WERI-Rb-1 (cell line): ENCODE measurements at regions not wholly inside any gene's neighbourhood (a gene's known extent, or its start where the extent isn't known, plus 50 kb on each side); places are given as distances from the start of the nearest gene placed in this dataset.
"Not testable (repeated sequence)": the region's sequence is repeated elsewhere in the genome, so short reads cannot be mapped to it uniquely, and the experiment has no call there.

ENCODE experiments used
- DNase-seq: peaks from one replicate; pipeline ENCODE4 v3.0.0-alpha.2; 2020
- H3K27ac ChIP-seq: fragments of 250-450 bp; sonication (Bioruptor Pico); 2 replicates; pipeline ENCODE4 v1.5.1; 2020; ENCODE audit warnings: mild to moderate bottlenecking, moderate library complexity
- H3K27me3 ChIP-seq: fragments of 250-450 bp; sonication (Bioruptor Pico); 2 replicates; pipeline ENCODE4 v1.5.1; 2021; ENCODE audit warnings: mild to moderate bottlenecking, low read depth, moderate library complexity; ENCODE audit not compliant: insufficient read depth, severe bottlenecking
- H3K36me3 ChIP-seq: fragments of 250-450 bp; sonication (Bioruptor Pico); 2 replicates; pipeline ENCODE4 v1.5.1; 2020; ENCODE audit warnings: mild to moderate bottlenecking, moderate library complexity
- H3K4me3 ChIP-seq: 2 replicates; pipeline ENCODE4 v1.5.1; 2011; ENCODE audit warnings: low read depth, mild to moderate bottlenecking, control low read depth, low read length
- H3K9me3 ChIP-seq: fragments of 250-450 bp; sonication (Bioruptor Pico); 2 replicates; pipeline ENCODE4 v1.5.1; 2021; ENCODE audit warnings: mild to moderate bottlenecking, moderate library complexity; ENCODE audit not compliant: severe bottlenecking
- CTCF ChIP-seq: IDR thresholded peaks from 2 replicates; pipeline ENCODE4 v1.5.1; 2011; ENCODE audit warnings: low read depth, mild to moderate bottlenecking, control low read depth, inconsistent platforms, low read length

- Histone ChIP-seq H3K4me3 (no peak overlapping the region), H3K9me3 (no peaks in the 10 kb centered on the region), H3K27me3 (peaks cover 83% of the 10 kb centered on the region), H3K27ac (no peak overlapping the region), H3K36me3 (no peaks in the 10 kb centered on the region)
- DNase-seq, result no peak
- TF ChIP-seq CTCF, result no peak
These were observed 68.0 kb upstream of the PIP5K1B start for GRCh38 chr9:68637020-68637419.

DNA sequence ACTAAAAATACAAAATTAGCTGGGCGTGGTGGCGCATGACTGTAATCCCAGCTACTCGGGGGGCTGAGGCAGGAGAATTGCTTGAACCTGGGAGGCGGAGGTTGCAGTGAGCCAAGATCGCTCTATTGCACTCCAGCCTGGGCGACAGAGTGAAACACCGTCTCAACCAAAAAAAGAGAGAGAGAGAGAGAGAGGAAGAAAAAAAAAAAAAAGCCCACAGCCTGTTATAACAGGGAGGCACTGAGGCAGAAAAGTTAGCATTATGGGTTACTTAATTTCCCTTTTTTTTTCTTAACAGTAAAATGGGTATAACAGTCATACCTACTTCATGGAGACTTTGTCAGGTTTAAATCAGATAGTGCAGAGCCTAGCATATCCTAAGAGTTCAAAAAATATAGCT is 65.8 kb upstream of the PIP5K1B start:
- H3K27me3 ChIP-seq, result peaks cover 88% of the 10 kb centered on the region
- not testable (repeated sequence) for H3K36me3 ChIP-seq, DNase-seq, H3K27ac ChIP-seq, H3K9me3 ChIP-seq, H3K4me3 ChIP-seq

DNA sequence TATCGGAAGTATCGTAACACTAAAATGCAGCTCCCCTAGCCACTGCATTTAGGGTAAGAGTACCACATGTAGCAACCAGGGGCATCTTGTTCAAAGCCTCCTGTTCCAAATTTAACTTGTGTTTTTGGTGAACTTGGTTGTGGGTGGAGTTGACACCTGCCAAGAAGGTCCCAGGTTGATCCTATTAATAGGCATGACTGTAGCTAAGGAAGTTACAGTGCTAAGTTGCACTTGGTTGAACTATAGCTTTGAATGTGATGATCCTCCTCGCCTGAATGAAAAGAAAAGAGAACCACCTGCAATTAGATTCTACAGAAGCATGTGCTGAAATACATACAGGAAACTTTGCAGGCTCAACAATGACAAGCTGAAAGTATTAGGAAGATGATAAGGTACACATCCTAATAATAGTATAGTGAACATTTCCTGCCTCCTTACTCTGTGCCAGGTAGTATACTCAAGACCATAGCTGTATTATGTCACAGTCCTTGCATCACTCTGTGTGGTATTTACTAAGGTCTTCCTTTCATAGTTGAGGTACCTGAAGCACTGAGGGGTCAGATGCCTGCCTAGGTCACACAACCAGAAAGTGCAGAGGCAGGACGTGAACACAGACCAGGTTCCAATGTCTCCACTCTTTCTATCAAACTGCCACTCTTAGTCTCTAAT is 64.5 kb upstream of the PIP5K1B start:
- DNase-seq, result no peak
- H3K27ac ChIP-seq, result no peak overlapping the region
- no peaks in the 10 kb centered on the region for H3K9me3 ChIP-seq
- no peak overlapping the region for H3K4me3 ChIP-seq
- no peak for TF ChIP-seq CTCF
- peaks cover 88% of the 10 kb centered on the region for H3K27me3 ChIP-seq
- no peaks in the 10 kb centered on the region for H3K36me3 ChIP-seq

GRCh38 chr9:68643901-68644809 is 60.9 kb upstream of the PIP5K1B start:
- Histone ChIP-seq H3K36me3 (no peaks in the 10 kb centered on the region), H3K9me3 (no peaks in the 10 kb centered on the region), H3K4me3 (no peak overlapping the region), H3K27ac (no peak overlapping the region), H3K27me3 (peaks cover 86% of the 10 kb centered on the region)
- no peak for DNase-seq
- no peak for TF ChIP-seq CTCF

- Histone ChIP-seq H3K27ac (no peak overlapping the region), H3K4me3 (no peak overlapping the region), H3K9me3 (no peaks in the 10 kb centered on the region), H3K36me3 (no peaks in the 10 kb centered on the region), H3K27me3 (peaks cover 83% of the 10 kb centered on the region)
- DNase-seq, result no peak
- TF ChIP-seq CTCF, result no peak
These were observed 60.2 kb upstream of the PIP5K1B start for GRCh38 chr9:68644831-68645230.

DNA sequence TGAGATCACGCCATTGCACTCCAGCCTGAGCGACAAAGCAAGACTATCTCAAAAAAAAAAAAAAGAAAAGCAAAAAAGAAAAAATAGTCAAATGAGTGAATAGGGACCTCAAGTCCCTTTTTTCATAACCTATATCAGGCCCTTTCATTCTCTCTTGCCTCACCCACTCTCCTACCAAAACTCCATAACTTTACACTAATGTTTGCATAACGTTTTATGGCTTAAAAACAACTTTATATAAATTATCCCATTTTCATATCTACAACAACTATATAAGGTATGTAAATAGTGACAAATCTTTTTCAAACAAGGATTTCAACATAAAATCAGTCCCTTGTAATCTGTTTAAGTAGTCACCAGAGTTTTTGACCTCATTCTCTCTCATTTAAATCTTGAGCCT is 56.9 kb upstream of the PIP5K1B start:
- Histone ChIP-seq H3K27me3 (peaks cover 59% of the 10 kb centered on the region), H3K36me3 (no peaks in the 10 kb centered on the region), H3K9me3 (no peaks in the 10 kb centered on the region), H3K27ac (no peak overlapping the region), H3K4me3 (no peak overlapping the region)
- no peak for DNase-seq
- no peak for TF ChIP-seq CTCF
